22Rv1 (cell line): ENCODE measurements at regions not wholly inside any gene's neighbourhood (a gene's known extent, or its start where the extent isn't known, plus 50 kb on each side); places are given as distances from the start of the nearest gene placed in this dataset.

Source experiments
- H3K27ac ChIP-seq: fragments of 450-650 bp; 2 replicates; pipeline ENCODE4 v1.5.1; 2017
- ZFX ChIP-seq: fragments of 450-650 bp; IDR thresholded peaks from 2 replicates; pipeline ENCODE4 v1.6.1; 2017; ENCODE audit warnings: antibody characterized with exemption, borderline replicate concordance
- TF ChIP-seq, protein P1 (sequence below): fragments of 450-650 bp; IDR thresholded peaks from 2 replicates; pipeline ENCODE4 v1.5.1; 2017; ENCODE audit warnings: mild to moderate bottlenecking

GRCh38 chr4:20383283-20383682 lies 131.6 kb downstream of the SLIT2 start:
- H3K27ac ChIP-seq: no peak overlapping the region
- TF ChIP-seq ZFX: no peak
- TF ChIP-seq, protein P1, sequence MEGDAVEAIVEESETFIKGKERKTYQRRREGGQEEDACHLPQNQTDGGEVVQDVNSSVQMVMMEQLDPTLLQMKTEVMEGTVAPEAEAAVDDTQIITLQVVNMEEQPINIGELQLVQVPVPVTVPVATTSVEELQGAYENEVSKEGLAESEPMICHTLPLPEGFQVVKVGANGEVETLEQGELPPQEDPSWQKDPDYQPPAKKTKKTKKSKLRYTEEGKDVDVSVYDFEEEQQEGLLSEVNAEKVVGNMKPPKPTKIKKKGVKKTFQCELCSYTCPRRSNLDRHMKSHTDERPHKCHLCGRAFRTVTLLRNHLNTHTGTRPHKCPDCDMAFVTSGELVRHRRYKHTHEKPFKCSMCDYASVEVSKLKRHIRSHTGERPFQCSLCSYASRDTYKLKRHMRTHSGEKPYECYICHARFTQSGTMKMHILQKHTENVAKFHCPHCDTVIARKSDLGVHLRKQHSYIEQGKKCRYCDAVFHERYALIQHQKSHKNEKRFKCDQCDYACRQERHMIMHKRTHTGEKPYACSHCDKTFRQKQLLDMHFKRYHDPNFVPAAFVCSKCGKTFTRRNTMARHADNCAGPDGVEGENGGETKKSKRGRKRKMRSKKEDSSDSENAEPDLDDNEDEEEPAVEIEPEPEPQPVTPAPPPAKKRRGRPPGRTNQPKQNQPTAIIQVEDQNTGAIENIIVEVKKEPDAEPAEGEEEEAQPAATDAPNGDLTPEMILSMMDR: no peak

GRCh38 chr4:20383969-20384368 lies 132.3 kb downstream of the SLIT2 start:
- TF ChIP-seq ZFX: no peak
- TF ChIP-seq, protein P1: no peak
- H3K27ac ChIP-seq: no peak overlapping the region

- TF ChIP-seq, protein P1: no peak
- TF ChIP-seq ZFX: no peak
- no peak overlapping the region for H3K27ac ChIP-seq
Observed at GRCh38 chr4:20384456-20384855, 132.8 kb downstream of the SLIT2 start.

- H3K27ac ChIP-seq: no peak overlapping the region
- TF ChIP-seq ZFX: no peak
- TF ChIP-seq, protein P1: no peak
Observed at GRCh38 chr4:20386001-20386740, 134.5 kb downstream of the SLIT2 start.

- no peak for TF ChIP-seq ZFX
- TF ChIP-seq, protein P1: no peak
- H3K27ac ChIP-seq: no peak overlapping the region
Observed at GRCh38 chr4:20386906-20387305, 135.2 kb downstream of the SLIT2 start.

DNA sequence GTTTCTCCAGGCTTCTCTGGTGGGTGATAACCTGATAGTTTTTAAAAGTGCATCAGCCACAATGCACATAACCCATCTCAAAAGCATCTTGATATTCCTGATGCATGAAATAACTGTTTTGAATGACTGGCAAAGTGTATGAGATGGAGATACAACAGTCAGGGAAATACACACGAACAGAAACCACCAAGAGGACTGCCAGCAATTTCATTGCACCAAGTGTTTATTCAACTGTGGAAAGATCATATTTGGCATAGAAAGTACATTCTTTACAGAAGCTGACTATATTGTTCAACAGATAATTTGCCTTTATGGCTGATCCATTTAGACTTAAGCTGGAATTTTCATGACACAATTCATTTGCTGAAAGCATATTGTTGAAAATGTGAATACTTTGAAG lies 139.5 kb downstream of the SLIT2 start:
- H3K27ac ChIP-seq: no peak overlapping the region
- TF ChIP-seq ZFX: no peak
- TF ChIP-seq, protein P1: no peak

DNA sequence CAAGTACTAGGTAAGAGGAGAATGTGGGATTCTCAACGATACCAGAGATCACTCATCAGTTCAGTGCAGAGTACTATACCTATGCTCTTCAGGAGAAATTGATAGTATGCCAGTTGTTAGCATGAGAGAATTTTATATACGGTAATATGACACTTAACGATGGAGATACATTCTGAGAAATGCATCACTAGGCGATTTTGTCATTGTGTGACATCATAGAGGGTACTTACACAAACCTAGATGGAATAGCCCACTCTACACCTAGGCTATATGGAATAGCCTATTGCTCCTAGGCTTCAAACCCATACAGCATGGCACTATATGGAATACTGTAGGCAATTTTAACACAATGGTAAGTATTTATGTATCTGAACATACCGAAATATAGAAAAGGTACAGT lies 140.2 kb downstream of the SLIT2 start:
- TF ChIP-seq, protein P1: no peak
- no peak for TF ChIP-seq ZFX
- no peak overlapping the region for H3K27ac ChIP-seq
